ENCODE measurements at regions not wholly inside any gene's neighbourhood (a gene's known extent, or its start where the extent isn't known, plus 50 kb on each side); places are given as distances from the start of the nearest gene placed in this dataset.

DNA sequence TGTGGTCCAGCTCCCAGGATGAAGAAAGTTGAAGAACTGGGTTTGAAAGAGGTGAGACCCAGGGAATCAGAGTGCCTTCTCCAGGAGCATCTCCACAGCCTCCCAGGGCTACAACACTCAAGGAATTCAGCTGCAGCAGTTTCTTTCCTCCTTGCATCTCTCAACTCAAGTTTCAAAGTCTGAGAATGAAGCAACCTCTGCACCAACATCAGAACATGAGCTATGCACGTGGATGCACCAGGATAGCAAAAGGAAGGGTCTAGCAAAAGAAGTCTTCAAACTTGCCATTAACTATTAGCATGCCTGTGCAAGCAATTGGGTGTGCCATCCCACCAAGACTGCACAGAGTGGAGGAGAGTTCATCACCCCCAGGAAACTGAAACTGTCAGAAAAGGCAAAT lies 193.9 kb downstream of the OTOR start:
- in situ Hi-C loops (cut with MboI; ENCODE audit: low sequenced_read_pairs), result no loop called here

- in situ Hi-C loops (cut with MboI; ENCODE audit: low sequenced_read_pairs), result no loop called here
Measured at GRCh38 chr20:16942756-16943155, 194.6 kb downstream of the OTOR start.

GRCh38 chr20:16944745-16945144 lies 196.6 kb downstream of the OTOR start:
- in situ Hi-C loops (cut with MboI; ENCODE audit: low sequenced_read_pairs), result no loop called here

GRCh38 chr20:16945619-16946018 lies 197.5 kb downstream of the OTOR start:
- in situ Hi-C loops (cut with MboI; ENCODE audit: low sequenced_read_pairs), result no loop called here

GRCh38 chr20:16946097-16946496 lies 197.9 kb downstream of the OTOR start:
- in situ Hi-C loops (cut with MboI; ENCODE audit: low sequenced_read_pairs), result no loop called here

GRCh38 chr20:16947479-16947878 lies 199.3 kb downstream of the OTOR start:
- in situ Hi-C loops (cut with MboI; ENCODE audit: low sequenced_read_pairs), result no loop called here

DNA sequence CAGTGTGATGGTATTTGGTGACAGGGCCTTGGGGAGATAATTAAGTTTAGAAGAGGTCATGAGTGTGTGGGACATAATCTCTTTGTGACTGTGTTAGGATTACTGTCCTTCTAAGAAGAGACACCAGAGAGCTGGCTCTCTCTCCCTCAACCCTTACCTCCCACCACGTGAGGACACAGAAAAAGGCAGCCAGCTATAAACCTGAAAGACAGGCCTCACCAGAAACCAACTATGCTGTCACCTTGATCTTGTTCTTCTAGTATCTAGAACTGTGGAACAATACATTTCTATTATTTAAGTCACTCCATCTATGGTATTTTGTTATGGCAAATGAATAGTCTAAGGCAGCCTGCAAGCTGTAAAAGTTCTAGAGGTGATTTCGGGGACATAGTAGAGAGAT lies 203.7 kb downstream of the OTOR start:
- in situ Hi-C loops (cut with MboI; ENCODE audit: low sequenced_read_pairs), result loop anchor here (25.0 kb wide), 1 partner anchor 90 kb away; no protein-coding TSS in a partner anchor

GRCh38 chr20:16952965-16953364 lies 204.8 kb downstream of the OTOR start:
- in situ Hi-C loops (cut with MboI; ENCODE audit: low sequenced_read_pairs), result loop anchor here (25.0 kb wide), 1 partner anchor 91 kb away; no protein-coding TSS in a partner anchor

GRCh38 chr20:16953858-16954257 lies 205.7 kb downstream of the OTOR start:
- in situ Hi-C loops (cut with MboI; ENCODE audit: low sequenced_read_pairs), result loop anchor here (25.0 kb wide), 1 partner anchor 92 kb away; no protein-coding TSS in a partner anchor

DNA sequence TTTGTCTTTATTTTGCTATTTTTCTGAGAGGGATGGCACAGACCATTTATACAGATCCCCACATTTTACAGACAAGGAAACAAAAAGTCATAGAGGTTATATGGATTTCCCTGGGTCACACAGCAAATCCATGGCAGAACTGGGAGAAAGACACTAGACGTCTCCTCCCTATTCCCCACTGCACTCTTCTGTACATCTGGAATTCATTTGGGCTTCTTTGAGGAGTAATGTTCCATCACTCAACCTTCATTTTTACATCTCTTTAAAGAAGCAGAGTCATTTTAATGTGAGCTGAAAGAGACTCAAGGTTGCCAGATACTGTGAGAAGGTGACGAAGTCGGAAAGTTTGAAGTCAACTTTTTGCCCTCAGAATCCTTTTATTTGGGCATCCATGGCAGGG lies 207.3 kb downstream of the OTOR start:
- in situ Hi-C loops (cut with MboI; ENCODE audit: low sequenced_read_pairs), result loop anchor here (25.0 kb wide), 1 partner anchor 93 kb away; no protein-coding TSS in a partner anchor

- in situ Hi-C loops (cut with MboI; ENCODE audit: low sequenced_read_pairs), result loop anchor here (25.0 kb wide), 1 partner anchor 94 kb away; no protein-coding TSS in a partner anchor
Measured at GRCh38 chr20:16955971-16956370, 207.8 kb downstream of the OTOR start.

- in situ Hi-C loops (cut with MboI; ENCODE audit: low sequenced_read_pairs), result loop anchor here (25.0 kb wide), 1 partner anchor 103 kb away; no protein-coding TSS in a partner anchor
Measured at GRCh38 chr20:16965401-16965800, 217.2 kb downstream of the OTOR start.

- in situ Hi-C loops (cut with MboI; ENCODE audit: low sequenced_read_pairs), result loop anchor here (25.0 kb wide), 1 partner anchor 104 kb away; no protein-coding TSS in a partner anchor
Measured at GRCh38 chr20:16966276-16966880, 218.2 kb downstream of the OTOR start.

DNA sequence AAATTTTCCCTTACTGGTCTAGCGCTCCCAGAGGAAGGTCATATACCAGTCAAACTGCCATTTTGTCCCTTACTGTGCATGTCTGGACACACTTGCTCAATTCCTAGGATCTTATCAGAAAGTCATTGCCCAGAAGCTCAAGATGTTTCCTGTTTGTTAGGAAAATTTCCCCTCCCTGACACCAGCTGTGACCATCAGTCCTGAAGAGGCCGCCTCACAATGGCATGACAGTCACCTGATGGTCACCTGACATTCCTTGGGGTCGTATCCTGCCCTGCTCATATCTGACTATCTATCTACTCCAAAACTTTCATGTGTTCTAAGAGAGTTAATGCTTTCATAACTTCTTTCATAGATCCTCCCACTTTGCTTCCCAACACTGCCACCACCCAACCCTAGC lies 219.9 kb downstream of the OTOR start:
- in situ Hi-C loops (cut with MboI; ENCODE audit: low sequenced_read_pairs), result loop anchor here (25.0 kb wide), 1 partner anchor 106 kb away; no protein-coding TSS in a partner anchor

- in situ Hi-C loops (cut with MboI; ENCODE audit: low sequenced_read_pairs), result loop anchor here (25.0 kb wide), 1 partner anchor 108 kb away; no protein-coding TSS in a partner anchor
Measured at GRCh38 chr20:16970776-16971175, 222.6 kb downstream of the OTOR start.

DNA sequence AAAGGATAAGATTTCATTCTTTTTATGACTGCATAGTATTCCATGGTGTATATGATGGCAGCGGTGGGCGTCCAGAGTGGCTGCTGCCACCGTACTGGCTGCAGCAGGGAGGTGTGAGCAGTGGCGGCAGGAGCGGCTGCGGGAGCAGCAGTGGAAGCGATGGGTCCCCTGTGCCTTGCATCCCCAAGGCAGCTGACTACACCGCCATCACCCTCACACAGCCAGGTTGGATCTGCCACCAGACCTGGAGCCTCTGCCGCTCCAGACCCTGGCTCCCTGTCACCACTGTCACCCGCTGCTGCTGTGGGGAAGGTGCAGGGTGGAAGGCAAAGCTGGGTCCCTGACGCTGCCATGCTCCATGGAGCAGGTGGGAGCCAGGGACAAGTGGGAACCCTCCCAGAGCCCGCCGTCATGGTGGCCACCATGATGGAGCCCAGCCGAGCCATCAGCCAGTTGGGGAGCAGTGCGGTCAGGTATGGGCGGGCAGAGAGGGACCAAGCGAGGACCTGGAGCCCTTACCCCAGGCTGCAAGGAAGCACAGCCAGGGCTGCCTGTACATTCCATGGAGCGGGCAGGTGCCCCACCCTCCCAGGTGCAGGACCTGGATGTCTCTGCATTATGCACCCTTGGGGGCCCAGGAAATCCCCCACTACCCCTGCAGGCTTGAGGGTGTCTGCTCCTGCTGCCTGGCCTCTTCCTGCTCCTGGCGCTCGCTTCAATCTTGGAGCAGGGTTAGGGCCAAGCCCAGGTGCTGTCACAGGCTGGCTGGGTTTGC lies 226.1 kb downstream of the OTOR start:
- in situ Hi-C loops (cut with MboI; ENCODE audit: low sequenced_read_pairs), result loop anchor here (25.0 kb wide), 1 partner anchor 112 kb away; no protein-coding TSS in a partner anchor

DNA sequence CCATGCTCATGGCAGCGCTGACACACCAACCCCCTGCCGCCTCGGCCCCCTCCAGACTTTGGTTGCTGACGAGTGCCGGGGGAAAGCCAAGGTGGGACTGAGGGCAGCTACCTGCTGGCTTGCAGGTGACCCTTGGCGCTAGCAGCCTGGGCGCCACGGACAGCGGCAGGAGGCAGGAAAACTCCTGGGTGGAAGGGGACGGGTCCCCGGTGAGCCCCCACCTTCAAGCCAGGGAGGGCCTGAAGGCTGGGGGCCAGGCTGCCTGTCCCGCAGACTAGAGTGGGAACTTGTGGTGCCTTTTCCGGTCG lies 226.7 kb downstream of the OTOR start:
- in situ Hi-C loops (cut with MboI; ENCODE audit: low sequenced_read_pairs), result loop anchor here (25.0 kb wide), 1 partner anchor 113 kb away; no protein-coding TSS in a partner anchor

DNA sequence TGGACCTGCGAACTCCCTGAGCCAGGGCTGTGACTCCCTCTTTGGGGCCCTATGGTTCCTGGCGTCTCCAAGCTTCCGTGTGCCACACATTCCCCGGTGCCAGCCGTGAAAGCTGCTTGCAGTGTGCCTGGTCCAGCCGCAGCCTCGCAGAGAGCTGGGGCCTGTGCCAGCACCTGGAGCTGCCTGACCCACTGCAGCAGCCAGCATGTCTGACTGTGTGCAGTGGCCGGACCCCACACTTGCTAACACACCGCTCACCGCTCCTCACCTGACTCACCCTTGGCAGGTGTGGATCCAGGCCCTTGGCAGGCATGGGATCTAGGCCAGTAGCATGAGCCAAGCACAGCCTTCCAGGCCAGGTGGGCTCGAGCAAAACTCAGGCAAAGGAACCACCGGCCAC lies 227.5 kb downstream of the OTOR start:
- in situ Hi-C loops (cut with MboI; ENCODE audit: low sequenced_read_pairs), result no loop called here

DNA sequence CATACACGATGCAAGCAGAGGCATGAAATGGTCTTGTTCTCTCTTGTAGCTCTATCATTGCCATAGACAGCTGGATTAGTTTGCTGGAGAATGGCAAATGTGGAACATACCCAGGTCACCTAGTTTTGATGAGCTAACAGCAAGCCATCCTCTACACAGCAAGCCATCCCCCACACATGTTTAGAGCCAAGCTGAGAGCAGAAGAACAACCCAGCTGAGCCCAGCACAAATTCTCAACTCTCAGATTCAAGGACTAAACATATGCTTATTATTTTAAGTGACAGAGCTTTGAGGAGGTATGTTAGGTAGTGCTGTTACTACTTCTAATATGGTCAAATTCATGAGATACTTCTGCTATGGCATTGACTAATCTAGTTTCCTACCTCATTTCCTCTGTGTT lies 230.3 kb downstream of the OTOR start:
- in situ Hi-C loops (cut with MboI; ENCODE audit: low sequenced_read_pairs), result no loop called here

DNA sequence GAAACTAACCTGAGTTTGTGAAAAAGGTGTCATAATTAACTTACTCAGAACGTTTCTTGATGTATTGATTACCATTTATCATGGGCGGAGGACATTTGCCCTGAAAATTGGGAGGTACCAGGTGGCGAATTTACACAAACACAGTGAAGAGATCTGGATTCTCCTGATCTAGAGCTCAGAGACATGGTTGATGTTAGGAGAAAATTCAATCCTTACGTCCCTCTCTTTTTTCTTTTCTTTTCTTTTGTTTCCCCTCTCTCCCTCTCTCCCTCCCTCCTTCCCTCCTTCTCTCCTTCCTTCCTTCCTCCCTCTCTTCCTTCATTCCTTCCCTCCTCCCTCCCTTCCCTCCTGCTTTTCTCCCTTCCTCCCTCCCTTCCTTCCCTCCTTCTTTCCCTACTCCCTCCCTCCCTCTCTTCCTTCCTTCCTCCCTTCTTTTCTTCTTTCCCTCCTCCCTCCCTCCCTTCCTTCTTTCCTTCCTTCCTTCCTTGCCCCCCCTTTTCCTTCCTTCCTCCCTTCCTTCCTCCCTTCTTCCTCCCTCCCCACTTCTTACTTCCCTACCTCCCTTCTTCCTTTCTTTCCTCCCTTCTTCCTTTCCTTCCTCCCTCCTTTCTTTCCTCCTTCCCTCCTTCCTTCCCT lies 234.1 kb downstream of the OTOR start:
- in situ Hi-C loops (cut with MboI; ENCODE audit: low sequenced_read_pairs), result no loop called here

- in situ Hi-C loops (cut with MboI; ENCODE audit: low sequenced_read_pairs), result no loop called here
Measured at GRCh38 chr20:16984481-16984880, 236.3 kb downstream of the OTOR start.
